Putamen (tissue), 1 donor: ENCODE measurements at regions not wholly inside any gene's neighbourhood (a gene's known extent, or its start where the extent isn't known, plus 50 kb on each side); places are given as distances from the start of the nearest gene placed in this dataset.

Source experiments
- DNase-seq: peaks from one replicate; pipeline ENCODE4 v3.0.0-alpha.2; 2016; ENCODE audit warnings: low spot score

DNA sequence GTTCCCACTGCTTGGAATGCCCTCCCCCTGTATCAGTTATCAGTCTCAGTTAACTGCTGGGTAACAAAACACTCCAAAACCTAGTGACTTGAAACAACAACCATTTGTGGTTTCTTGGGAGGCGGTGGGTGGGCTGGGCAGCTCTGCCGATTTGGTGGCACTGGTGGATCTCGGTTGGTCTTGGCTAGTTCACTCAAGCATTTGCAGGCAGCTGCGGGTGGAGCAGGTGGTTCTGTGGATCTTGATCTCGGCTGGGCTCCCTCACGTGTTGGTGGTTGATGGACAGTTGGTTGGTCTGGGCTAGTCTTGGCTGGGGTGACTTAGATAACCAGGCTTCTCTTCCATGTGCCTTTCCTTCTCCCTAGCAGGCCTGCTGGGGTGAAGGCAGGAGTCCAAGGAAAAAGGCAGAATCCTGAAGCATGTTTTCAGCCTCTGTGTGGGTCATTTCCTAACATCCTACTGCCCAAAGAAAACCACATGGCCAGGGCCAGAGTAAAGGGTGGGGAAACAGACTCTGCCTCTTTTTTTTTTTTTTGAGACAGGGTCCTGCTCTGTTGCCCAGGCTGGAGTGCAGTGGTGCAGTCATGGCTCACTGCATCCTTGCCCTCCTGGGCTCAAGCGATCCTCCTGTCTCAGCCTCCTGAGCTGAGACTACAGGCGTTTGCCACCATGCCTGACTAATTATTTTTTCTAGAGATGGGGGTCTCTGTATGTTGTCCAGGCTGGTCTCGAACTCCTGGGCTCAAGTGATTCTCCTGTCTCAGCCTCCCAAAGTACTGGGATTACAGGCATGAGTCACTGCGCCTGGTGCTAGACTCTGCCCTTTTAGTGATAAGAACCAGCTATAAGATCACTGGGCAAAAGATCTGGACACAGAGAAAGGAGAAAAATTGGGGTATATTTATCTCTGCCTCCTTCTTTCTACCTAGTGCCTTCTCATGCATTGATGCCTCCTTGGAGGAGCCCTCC, 183.7 kb downstream of the RGS3 start:
- DNase-seq = no peak

- no peak for DNase-seq
Measured at GRCh38 chr9:113648048-113648447, 184.5 kb downstream of the RGS3 start.

GRCh38 chr9:113648586-113648985, 185.1 kb downstream of the RGS3 start:
- DNase-seq = no peak

DNA sequence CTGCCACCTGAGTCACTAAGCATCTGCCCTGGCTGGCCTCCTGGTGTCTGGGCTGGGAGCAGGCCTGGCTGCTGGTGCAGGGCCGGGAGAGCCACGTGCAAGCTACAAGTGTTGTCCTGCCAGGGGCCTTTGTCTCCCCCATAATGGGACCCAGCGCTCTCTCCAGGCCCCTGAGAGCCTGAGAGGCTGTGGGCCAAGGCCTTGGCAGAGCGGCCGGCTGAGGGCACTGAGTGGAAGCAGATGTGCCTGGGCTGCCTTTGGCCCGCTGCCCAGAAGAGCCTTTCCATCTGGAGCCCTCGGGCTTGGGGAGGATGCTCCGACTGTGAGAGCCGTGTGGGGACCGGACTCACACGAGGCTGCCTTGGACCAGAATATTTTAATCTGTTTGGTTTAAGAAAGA, 185.5 kb downstream of the RGS3 start:
- DNase-seq = peak; percentile 93

- no peak for DNase-seq
Measured at GRCh38 chr9:113649855-113650206, 186.3 kb downstream of the RGS3 start.

DNA sequence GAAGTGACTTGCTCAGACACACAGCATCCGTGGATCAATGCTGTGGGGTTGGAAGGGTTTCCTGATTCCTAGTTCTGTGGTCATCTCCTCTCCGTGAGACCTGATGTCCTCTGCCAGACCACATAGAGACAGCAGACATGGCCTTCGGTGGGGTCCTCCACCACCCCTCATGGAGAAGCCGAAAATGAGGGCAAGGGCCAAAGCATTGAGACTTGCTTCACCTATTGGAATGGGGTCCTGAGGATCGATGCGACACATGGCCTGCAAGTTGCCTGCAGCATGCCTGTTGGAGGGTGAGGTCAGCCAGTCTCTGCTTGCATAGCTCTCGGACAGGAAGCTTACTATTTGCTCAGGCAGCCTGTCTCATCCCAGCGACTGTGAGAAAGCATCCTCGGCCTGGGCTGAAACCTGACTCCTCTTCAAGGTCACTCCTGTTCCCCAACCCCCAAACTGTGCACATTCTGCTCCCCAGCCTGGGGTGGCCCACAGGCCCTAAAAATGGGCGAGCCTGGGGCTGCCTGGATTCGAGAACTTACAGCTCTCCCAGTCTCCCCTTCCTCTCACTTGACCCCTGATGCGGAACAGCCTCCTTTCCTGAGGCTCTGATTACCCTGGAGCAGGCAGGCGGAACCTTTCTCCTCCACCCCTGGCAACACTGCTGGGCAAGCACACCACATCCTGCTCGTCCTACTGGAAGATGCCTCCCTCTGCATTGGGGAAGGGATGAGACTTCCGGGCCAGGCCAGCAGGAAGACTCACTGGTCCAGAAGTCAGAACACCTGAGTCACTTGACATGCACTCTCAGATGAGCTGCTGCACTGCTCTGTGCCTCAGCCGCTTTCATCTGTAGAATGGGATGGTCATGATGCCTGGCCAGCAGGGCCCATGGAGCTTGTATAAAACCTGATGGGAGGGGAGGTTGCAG, 186.9 kb downstream of the RGS3 start:
- no peak for DNase-seq

- no peak for DNase-seq
Measured at GRCh38 chr9:113651896-113652295, 188.4 kb downstream of the RGS3 start.

DNA sequence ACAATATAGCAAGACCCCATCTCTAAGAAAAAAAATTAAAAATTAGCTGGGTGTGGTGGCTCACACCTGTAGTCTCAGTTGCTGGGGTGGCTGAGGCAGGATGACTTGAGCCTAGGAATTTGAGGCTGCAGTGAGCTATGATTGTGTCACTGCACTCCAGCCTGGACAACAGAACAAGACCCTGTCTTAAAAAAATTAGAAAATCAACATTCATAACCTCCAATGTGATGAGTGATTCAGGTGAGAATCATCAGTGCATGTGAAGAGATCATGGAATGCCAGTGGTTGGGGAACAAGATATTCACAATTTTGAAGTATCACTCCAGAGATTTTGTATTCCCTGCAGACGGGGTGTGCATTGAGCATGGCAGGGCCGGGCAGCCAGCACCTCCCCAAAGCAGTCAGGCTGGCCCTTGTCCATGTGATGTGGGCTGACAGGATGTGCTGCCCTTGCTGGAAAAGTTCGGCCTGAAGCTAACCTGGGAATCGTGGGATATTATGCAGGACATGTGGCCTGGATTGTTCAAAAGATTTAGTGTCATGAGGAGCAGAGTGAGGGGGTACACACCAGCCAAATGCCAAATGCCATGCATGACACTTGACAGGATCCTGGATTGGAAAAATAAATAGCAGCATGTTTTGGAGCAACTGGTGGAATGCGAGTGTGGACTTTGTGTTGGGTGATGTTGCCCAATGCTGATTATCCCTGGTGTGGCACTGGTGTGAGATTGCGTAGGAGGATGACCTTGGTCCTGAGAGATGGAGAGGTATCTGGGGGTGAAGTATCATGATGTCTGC, 189.0 kb downstream of the RGS3 start:
- no peak for DNase-seq

- DNase-seq = no peak
Measured at GRCh38 chr9:113653746-113654604, 190.4 kb downstream of the RGS3 start.

DNA sequence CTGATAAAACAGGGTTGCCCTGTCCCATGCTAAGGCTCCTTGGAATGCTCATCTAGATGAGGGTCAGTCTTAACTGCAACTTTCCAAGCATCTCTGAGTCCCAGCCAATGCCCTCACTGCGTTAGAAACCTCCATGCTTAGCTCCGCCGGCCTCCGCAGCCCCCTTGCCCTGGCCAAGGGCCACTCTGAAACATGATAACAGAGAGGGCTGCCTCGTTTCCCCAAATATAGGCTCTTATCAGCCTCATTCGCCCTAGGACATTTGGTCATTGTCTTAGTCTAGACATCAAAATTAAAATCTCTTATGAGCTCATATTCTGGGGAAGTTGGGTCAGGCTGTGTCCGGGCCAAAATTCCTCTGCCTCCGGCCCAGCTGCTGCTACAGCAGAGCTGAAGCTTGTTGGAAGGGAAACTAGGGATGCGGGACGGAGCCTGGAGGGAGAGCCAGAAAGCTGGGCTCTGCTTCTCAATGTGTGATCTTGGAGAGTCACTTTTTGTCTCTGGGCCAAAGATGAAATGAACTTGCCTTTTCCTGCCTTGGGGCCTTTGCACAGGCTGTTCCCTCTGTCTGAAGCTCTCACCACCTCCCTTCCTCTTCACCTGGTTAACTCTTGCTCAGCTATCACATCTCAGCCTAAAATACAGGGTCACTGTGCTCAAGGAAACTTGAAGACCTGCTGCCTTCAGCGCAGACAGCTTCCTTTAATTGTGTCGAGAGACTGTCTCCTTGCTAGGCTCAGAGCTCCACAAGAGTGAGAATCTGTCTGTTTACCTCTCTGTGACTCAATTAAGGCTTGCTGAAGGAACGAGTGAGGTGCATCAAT, 191.3 kb downstream of the RGS3 start:
- DNase-seq = no peak

DNA sequence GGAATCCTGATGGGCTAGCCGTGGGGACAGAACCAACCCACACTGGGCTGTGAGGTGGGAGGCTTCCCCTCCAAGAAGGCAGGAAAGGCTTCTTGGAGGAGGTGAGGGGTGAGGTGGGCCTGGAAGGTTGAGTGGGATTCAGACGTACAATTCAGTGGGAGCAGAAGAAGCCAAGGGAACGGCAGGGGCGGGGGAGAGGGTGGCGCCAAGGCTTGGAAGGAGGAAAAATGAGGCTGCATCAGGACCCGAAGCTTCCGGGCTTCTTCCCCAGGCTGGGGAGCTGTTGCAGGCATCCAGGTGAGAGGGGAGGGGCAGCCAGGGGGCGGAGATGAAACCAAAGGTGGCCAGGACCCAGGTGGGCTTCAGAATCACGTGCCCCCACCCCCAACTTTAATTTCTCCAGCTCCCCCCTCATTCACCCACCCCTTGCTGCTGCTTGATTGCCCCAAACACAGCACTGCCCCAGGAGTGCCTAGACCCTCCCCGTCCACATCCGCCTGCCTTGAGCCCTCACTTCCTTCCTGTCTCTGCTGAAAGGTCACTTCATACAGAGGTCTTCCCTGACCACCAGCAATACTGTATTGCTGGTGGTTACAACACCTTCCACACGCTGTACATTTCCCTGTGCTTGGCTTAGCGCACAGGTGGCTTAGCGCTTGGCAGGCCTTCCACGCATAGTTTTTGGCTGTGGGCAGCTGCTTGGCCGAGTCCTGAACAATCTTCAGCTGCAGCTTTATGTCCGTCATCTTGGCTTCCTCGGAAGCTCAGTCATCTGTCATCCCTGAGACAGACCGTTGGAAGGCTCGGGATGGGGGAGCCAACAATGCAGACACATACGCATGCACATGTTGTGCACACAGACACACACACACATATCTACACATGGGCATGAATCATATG, 193.5 kb downstream of the RGS3 start:
- DNase-seq = no peak

DNA sequence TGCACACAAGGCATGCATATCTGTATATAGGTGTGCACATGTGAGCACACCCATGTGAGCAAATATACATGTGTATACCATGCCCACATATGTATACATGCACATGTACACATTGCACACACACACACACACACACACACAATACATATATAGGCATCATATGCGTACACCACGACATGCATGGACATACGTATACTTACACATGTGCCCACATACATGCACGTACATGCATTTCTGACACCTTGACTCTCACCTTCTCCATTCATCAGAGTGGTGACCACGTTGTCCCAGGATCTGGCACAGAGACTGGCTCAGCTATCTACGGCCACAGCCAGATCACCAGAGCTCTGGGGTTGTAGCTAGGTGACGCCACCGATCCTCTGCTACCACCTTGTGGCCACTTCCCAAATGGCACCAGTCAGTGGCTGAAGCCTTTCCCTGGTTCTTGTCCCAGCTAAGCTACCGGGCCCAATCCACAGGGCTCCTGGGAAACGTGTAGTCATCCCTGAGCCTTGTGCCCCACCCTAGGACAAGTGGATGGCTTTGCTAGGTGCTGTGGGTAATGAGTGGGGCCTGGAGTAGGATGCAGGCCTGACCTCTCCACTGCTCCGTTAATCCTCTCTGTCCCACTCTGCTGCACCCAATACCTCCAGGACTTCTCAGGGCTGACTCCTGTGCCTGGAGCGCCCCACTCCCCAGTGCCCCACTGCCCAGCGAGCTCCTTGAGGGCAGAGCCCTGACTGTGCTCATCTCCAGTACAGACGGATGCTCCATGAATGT, 194.4 kb downstream of the RGS3 start:
- peak; percentile 78 for DNase-seq

DNA sequence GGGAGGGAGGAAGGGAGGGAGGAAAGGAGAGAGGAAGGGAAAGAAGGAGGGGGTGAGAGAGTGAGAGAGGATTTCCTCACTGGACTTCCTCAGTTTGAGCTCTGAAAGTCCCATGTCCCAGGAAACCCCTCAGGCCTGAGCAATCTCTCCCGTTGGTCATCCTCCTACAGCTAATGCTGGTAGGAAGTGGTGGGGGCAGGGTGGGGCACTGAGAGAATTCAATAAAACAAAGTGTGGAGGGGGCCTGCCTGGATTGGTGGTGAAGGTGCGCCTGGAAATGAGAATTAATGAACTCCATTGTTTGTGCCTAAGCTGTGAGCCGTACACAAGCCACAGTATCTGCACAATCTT, 195.0 kb downstream of the RGS3 start:
- no peak for DNase-seq

- DNase-seq = no peak
Measured at GRCh38 chr9:113659039-113659438, 195.5 kb downstream of the RGS3 start.

- DNase-seq = no peak
Measured at GRCh38 chr9:113659740-113660139, 196.2 kb downstream of the RGS3 start.

DNA sequence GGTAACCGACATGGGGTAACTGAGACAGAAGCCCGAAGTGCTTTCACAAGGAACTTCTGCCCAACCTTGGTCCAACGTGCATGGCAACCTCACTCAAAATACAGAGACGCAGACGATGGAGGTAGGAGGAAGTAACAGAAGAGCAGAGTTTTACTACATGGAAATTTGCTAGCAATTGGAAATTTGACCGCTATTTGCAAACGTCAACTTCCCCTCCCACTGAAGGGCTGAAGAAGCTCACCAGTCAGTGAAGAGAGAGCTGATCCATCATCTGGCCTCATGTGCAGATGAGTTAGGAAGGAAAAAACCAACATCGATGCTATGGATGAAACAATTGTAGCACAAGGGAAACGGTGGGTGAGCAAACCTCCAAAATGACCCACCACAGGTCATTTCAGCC, 196.7 kb downstream of the RGS3 start:
- no peak for DNase-seq

GRCh38 chr9:113661074-113661473, 197.5 kb downstream of the RGS3 start:
- no peak for DNase-seq

GRCh38 chr9:113664181-113664875, 200.8 kb downstream of the RGS3 start:
- peak; percentile 45 for DNase-seq
